GM18508 (cell line): ENCODE measurements at regions not wholly inside any gene's neighbourhood (a gene's known extent, or its start where the extent isn't known, plus 50 kb on each side); places are given as distances from the start of the nearest gene placed in this dataset.
"Not testable (repeated sequence)": the region's sequence is repeated elsewhere in the genome, so short reads cannot be mapped to it uniquely, and the experiment has no call there.

Experiments used
- ATAC-seq: cut with Tn5 transposase; IDR thresholded peaks from one replicate; pipeline ENCODE4 v1.9.1; 2021; ENCODE audit warnings: moderate number of reproducible peaks; ENCODE audit not compliant: insufficient read depth, unreplicated experiment

DNA sequence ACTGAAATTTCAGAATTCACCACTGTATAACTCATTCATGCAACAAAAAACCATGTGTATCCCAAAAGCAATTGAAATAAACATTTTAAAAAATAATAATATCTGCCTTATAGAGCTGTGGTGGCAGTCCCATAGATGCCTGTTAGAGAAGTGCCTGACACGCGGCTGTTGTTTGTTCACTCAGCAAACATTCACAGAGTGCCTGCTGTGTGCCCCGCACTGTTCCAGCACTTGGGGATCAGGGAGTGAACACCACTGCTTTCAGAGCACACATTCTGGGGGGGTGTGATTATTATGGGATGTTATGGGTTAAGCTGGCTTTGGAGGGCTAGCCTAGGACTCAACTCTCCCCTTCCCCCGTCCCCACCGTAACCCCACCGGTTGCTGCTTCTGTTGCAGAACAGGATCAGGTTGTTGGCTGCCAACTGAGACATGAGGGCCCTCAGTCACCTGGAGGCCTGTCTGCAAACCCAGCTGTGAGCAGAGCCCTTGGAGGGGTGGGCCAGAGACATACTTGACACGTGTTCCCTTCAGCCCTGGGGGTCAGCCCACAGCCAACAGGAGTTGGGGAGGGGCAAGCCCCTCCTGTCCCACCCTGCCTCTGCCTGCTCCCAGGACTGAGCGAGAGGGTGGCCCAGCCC, 103.3 kb upstream of the CIBAR2 start:
- no peak for ATAC-seq

DNA sequence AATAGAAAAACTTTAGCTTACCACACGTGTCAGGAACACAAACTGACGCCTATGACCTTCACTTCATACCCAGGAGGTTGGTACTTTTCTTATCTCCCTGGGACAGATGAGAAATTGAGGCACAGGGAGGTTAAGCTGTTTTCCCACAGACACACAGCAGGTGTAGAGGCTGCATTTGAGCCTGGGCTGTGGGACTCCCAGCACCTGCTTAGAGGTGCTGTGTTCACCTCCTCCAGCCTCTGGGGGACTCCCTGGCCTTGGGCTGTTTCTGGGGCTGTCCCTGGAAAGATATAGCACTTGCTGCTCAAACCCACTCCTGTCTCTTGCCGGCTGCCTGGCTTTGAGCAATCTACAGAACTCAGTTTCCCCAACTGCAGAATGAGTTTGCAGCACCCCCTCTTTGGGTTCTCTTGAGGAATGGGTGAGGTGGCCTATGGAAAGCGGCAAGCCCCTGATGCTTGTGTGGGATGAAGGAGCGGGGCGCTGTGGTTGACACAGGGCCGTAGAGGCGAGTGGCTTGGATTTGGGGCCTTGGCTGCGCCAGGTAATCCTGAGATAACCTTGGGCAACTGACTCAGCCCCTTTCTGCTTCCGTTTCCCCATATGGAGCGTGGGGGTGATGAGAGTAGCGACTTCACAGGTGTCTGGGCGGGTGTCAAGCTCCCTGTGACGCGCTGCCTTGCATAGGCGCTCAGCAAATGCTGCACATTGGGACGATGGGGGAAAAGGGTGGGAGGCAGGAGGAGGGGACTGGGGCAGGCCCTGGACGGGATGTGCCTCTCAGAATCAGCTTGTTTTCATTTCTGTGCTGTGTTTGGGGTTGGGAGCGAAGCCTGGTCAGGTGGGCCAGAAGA, 104.5 kb upstream of the CIBAR2 start:
- ATAC-seq = no peak

DNA sequence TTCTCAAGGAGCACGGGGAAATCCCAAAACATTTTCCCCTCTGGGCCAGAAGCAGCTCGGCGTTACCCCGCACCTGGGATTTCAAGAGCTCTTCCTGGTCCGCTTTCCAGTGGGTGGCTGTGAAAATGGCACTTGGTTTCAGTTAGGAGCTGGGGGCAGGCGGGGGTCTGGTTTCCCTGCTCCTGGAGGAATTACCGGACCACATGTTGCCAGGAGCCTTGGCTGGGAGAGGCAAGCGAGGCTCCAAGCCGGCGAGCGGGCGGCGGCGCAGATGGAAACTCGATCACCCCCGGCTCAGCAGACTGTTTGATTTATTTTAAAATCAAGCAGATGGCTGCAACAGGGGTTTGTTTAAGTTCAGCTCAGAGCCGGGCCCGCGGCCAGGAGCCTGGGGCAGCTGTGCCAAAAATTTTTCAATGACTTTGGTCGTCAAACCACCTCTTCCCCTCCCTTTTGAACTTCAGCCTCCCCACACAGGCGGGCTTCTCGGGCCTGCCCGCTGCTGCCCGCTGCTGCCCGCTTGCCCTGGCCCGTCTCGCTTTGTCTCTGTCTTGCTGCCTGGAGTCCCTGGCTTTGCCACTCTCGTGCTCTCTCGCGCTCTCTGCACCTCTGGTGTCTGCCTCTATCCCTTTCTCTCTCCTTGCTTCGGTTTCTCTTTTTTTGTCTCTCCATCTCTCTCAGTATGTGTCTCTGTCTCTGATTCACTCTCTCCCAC, 108.0 kb upstream of the CIBAR2 start:
- ATAC-seq = no peak

DNA sequence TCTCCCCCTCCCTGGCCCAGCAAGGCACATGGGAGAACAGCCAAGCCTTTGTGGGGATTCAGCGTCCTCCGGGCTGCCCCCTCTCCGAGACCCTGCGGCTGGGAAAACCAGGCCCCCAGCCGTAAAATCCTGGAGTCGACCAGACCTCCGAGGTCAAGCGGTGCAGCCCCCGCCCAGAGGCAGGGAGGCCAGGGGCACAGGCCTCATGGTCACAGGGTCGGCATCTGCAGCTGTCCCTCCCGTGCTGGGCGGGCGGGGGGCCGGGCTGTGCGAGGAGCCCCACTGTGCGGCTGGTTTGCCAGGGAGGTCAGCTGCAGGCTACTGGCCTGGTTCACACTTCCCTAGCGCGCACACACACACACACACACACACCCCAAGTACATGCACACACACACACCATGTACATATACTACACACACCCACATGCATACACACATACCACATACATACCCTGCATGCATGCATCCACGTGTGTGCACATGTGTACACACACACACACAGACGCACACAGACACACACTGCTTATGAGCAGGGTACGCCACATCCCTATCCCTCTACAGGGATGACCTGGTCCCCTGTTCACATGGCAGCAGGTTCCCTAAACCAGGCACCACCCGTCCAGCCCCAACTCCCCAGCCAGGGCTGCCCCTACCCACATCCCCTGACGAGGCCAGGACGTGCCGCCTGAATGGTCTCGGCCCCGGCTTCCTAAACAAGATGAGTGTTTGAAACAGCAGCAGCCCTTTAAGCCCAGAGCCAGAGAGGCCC, 108.9 kb upstream of the CIBAR2 start:
- no peak for ATAC-seq

DNA sequence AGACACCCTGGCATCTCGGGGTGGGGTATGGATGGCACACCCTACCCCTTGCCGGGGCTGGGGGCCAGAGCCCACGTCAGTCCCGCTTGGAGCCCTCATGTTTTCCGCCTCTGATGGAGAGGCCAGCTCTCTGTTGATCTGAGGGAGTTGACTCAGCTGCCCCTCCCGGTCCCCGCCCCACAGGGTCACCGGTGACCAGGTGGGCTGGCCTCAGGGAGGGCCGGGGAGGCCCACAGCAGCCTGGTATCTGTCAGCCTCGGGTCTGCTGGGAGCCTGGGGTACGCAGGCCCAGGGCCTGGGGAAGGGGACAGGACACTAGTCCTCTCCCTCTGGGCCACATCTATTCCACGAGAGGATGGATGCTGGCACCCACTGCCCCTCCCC, 109.5 kb upstream of the CIBAR2 start:
- no peak for ATAC-seq

DNA sequence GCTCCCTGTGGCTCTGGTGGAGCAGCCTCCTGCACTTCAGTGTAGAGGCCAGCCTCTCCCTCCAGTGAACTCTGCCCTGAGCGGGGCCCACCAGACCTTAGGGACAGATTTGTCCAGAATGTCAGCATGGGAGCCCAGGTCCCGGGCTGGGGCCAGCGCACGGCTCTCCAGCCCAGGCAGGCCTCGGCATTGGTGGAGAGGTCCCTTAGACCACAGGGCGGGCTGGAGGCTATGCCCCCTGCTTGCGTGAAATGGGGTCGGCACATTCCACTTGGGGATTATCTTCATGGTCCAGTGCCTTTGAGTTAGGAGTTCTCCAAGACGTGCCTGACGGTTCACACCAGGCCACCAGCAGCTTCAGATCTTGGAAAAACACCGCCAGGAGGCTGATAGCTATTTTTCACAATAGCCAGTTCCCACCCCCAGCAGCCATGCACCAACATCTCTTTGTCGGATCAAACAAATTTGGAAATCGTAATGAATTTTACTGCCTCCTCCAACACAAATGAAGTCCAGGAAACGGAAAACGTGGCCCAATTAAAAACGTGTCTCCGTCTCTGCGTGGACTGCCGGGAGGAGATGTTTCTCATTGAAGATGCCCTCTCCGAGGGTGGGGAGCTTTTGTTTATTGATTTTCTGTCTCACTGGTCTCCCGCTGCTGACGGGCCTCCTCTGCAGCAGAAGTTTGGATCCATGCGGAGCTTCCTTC, 110.0 kb upstream of the CIBAR2 start:
- ATAC-seq = no peak

DNA sequence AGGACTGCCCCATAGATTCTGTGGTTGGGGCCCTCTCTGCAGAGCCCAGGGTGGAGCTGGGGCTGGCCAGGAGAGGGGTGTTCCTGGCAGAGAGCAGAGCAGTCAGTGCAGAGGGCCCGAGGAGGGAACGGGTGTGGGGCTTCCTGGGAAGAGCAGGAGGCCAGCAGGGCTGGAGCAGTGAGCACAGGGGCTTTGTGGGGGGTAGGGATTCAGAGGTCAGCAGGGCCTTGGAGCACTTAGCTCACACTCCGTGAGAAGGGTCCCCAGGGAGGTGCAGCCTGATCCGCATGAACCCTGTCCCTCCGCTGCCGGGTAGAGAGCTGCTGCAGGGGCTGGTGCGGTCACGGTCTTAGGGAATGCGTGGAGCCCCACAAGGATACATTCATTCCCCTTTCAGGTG, 113.0 kb upstream of the CIBAR2 start:
- ATAC-seq = no peak

DNA sequence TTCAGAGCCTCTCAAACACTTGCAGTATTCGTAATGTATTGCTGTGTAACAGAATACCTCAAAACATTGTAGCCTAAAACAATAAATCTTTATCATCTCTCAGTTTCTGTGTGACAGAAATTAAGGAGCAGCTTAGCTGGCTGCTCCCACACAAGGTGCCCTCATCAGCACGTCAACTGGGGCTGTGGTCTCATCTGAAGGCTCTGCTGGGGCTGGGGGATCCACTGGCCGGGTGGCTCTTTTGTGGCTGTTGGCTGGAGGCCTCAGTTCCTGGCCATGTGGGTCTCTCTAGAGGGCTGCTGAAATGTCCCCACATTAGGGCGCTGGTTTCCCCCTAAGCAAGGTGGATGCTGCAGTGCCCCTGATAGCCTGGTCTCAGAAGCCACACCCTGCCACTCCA, 113.4 kb upstream of the CIBAR2 start:
- ATAC-seq = no peak

DNA sequence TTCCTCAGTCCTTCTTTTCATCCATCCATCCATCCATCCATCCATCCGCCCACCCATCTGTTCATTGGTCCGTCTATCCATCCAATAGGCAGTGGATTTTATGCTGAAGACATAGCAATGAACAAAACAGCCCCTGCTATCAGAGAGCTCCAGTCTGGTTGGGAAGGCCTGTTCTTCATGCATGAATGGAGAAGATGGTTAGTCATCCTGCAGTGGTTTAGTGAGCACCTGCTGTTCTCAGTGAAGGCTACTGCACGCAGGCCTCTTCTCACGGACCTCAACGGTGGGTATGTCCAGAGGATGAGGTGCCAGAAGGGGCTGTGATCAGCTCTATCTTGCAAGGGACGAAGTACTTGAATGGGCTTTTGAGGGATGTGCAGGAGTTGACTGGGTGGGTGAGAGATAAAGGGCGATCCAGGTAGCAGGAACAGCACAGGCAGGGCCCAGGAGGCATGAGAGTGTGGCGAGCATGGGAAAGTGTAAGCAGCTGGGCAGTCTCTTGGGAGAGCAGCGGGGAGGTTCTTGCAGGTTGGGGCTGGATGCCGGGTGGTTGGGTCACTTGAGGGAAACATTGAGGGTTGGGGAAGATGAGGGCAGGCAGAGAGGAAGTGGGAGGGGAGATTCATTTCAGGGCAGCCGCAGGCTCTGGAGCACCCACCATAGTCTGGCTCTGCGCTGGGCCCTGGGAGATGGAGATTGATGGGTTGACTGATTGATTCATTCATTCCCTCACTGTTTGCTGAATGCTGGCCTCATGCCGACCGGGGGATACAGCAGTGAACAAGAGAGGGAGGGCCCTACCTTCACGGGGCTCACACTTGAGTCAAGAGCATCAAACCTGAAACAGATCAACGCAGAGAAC, 115.0 kb upstream of the CIBAR2 start:
- peak; percentile 59 for ATAC-seq

DNA sequence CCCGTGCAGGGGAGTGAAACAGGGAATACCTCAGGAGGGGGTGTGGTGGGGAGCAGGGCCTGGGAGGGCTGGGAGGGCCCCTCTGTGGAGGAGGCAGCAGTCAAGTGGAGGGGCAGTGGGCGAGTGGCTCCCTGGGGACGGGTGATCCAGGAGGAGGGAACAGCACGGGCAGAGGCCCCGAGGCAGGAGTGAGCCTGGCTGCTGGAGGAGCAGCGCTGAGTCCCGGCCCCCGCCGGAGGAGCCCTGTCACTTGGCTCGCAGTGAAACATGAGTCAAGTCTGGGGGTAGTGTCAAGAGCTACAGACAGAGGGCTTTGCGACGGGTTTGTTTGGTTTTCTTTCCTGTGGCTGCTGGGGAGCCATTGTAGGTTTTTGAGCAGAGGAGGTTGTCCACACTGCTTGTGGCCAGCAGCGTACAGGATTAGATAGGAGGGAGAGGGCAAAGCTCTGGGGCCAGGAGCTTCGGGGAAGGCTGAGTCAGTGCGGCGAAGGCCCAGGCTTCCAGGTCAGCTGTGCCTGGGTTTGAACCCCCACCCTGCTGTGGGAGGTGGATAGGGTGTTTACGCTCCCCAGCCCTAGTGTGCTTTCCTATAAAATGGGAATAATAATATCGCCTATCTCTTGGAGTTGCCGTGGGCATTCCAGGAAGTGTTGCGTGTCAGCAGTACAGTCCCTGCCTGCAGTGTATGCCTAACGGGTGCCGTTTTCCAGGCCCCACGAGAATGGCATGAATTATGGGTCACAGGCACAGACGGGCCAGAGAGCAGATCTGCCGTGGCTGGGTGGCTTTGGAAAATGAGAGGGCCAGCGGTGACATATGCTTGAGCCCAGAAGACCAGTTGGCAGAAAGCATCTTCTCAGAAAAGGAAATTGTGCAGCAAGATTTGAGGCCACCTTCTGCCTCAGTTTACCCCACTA, 115.9 kb upstream of the CIBAR2 start:
- ATAC-seq = no peak

DNA sequence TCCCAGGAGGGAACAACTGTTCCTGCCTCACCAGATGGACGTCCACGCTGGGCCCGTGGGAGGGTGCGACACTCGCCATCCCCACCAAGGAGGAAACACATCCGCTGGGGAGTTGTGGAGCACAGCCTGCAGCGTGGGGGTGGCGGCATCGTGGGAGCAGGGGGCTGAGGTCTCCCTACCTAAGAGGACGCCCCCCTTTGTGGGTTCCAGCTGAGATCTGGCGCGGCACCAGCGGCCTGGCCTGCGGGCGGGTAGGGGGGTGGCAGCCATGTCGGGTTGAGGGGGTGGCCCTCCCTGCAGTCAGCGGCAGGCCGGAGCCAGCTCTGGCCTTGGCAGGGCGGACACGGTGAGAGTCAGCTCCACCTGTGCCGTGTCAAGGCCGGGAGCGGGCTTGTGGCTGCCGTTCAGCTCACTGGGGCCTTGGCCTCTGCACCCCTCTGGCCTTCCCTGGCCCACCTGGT, 116.7 kb upstream of the CIBAR2 start:
- ATAC-seq = no peak

DNA sequence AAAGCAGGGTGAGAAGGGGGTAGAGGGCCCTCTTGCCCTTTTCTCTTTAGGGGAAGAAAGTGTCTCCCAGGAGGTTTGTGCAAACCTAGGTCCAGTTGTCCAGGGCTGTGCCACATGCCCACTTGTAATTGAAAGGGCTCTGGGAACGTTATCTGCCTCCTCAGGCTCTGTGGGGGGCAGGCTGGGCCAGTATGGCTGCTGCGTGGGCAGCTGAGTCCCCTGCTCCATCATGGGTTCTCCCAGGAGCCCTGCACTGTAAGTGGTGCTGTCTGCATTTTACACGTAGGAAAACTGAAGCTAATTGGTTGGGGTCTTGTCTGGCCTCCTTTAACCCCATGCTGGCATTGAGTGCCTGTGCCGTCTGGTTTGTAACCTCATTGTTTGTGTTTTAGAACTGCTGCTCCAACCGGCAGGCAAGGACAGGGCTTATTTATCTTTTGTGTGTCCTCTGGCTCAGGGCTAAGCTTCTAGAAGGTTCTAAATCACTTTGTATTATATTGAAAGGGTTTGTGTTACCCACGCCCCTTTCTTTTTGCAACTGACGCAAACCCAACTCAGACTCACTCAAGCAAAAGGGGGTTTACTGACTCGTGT, 117.7 kb upstream of the CIBAR2 start:
- ATAC-seq = no peak

DNA sequence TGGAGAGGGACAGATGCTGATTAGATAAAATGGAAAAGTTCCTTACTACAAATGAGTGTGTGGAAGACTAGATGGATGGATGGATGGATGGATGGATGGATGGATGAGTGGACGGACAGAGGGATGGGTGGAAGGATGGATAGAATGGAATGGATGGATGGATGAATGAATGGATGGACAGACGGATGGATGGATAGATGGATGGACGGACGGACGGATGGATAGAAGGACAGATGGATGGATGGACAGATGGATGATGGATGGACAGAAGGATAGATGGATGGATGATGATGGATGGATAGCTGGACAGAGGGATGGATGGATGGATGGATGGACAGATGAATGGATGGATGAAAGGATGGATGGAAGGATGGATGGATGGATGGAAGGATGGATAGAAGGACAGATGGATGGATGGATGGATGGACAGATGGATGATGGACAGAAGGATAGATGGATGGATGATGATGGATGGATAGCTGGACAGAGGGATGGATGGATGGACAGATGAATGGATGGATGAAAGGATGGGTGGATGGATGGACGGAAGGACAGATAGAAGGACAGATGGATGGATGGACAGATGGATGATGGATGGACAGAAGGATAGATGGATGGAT, 118.6 kb upstream of the CIBAR2 start:
- not testable (repeated sequence) for ATAC-seq

DNA sequence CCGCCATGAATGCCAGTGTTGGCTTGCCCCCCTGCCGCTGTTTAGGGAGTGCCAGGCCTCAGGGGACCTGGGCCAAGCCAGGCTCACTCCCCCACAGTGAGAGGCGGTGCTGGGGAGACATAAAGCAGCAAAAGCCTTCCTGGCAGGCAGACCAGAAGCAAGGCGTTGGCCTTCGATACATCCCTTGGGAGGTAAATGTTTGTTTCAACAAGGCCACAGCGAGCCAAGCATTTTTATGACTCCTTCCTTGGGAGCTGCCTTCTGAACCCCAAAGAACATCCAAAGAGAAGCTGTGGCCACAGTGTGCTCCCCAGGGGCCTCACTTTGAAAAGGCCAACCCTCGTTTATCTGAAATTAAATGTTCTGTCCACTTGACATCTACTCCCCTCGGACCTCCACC, 119.7 kb upstream of the CIBAR2 start:
- ATAC-seq = no peak

DNA sequence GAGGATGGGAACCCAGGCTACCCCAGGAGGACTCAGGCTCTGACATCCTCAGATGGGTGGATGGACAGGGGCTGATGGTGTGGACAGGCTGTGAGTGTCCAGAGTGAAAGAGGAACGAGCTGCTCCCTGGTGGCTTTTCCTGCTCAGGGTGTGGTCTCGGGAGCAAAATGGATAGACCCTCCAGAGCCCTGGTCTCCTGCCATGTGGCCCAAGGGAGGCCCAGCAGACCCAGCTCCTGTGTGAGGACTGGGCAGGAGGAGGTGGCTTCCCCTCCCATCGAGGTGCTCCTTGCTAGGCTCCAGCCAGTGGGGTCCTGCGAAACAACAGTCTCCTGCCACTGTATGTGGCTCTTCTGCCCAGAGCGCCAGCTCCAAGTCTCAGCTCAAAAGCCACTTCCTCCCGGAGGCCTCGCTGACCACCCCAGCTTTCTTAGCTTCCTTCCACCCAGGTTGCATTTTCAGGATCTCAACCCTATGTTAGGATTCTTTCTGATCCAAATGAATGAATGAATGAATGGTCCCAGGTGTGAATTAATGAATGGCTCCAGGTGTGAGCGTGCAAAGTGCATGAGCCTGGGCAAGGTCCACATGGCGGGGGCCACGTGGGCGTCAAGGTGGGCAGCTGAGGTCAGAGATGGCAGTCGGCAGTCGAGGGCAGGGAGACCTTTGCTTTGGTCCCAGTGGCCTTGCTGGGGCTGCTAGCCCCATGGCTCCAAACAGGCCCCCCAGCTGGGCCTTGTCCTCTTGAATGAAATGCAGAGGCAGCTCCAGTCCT, 120.3 kb upstream of the CIBAR2 start:
- no peak for ATAC-seq

DNA sequence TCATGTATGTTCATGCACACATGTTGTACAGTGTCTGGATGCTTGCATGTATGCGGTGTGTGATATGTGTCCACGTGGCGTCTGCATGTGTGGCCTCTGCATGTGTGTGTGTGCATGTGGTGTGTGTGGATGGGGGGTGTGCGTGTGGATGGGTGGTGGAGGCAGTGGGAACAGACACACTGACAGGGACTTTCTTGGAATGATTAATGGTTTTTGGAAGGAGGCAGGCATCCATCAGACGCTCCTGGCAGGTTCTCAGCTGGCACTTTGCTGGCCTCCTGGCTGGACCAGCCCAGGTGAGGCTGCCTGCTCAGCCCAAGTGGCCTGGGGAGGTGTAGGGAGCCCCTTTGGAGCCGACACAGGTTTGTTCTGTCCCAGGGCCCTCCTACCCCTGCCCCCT, 121.2 kb upstream of the CIBAR2 start:
- ATAC-seq = no peak
